GM12878 (cell line): ENCODE measurements at regions not wholly inside any gene's neighbourhood (a gene's known extent, or its start where the extent isn't known, plus 50 kb on each side); places are given as distances from the start of the nearest gene placed in this dataset.

Experiments
- ATAC-seq: fragments of 200-7000 bp; cut with Tn5 transposase; 3 replicates; pipeline ENCODE4 v1.9.1; 2020; ENCODE audit warnings: mild to moderate bottlenecking, moderate library complexity
- BruUV-seq: library from RNA; stranded (reverse); fragments of 400-500 nt; replicated peaks from 2 replicates; lab custom pipeline; 2021; lab: Mats Ljungman, UMichigan
- CTCF ChIA-PET: fragments of 300-600 bp; sonication (Branson Sonifier 250); formaldehyde crosslinking; extraction: SDS; loops from one replicate; lab custom pipeline; 2021; ENCODE audit warnings: inconsistent platforms; lab: Yijun Ruan, JAX
- POLR2A ChIA-PET: fragments of 350-600 bp; formaldehyde crosslinking; extraction: SDS; loops from one replicate; lab custom pipeline; 2021; ENCODE audit warnings: inconsistent platforms; lab: Charles Lee
- RAD21 ChIA-PET: fragments of 300-600 bp; sonication (Branson Sonifier 250); formaldehyde crosslinking; loops from one replicate; lab custom pipeline; 2023; ENCODE audit warnings: antibody characterized with exemption; ENCODE audit not compliant: unreplicated experiment; lab: Charles Lee
- SMC1A ChIA-PET: fragments of 300-600 bp; sonication (Branson Sonifier 250); formaldehyde crosslinking; loops from one replicate; lab custom pipeline; 2023; ENCODE audit not compliant: unreplicated experiment, uncharacterized antibody; lab: Charles Lee
- DNase-seq: peaks from one replicate; pipeline ENCODE4 v3.0.0-alpha.2; 2011; ENCODE audit warnings: low read depth, low spot score
- FAIRE-seq: peaks from 3 replicates; lab custom pipeline; 2011; peaks lifted over from hg19 to GRCh38; lab: Jason Lieb, UNC
- H2AFZ ChIP-seq: 2 replicates; pipeline ENCODE4 v1.6.0; 2011; ENCODE audit warnings: low read depth, low read length, control low read depth; ENCODE audit not compliant: control insufficient read depth
- H3K27ac ChIP-seq: 2 replicates; pipeline ENCODE4 v1.5.1; 2011; ENCODE audit warnings: control low read depth; ENCODE audit not compliant: control insufficient read depth, insufficient read depth
- H3K27me3 ChIP-seq, 2 experiments: replicated peaks in 1 of 2; 2 replicates each; pipeline versions ENCODE4 v1.6.0 to v1.6.1; 2011; ENCODE audit warnings: low read length in 1 of 2; ENCODE audit not compliant: control insufficient read depth in 2 of 2, insufficient read depth in 2 of 2
- H3K36me3 ChIP-seq, 2 experiments: 2 replicates each; pipeline ENCODE4 v1.5.1; 2011; ENCODE audit warnings: low read length in 1 of 2; ENCODE audit not compliant: control insufficient read depth in 2 of 2, insufficient read depth in 2 of 2
- H3K4me1 ChIP-seq: 2 replicates; pipeline ENCODE4 v1.6.1; 2011; ENCODE audit warnings: mild to moderate bottlenecking, low read length, moderate library complexity, mixed read lengths; ENCODE audit not compliant: control insufficient read depth, insufficient read depth
- H3K4me2 ChIP-seq: 2 replicates; pipeline ENCODE4 v1.6.0; 2011; ENCODE audit warnings: control low read depth; ENCODE audit not compliant: control insufficient read depth, insufficient read depth
- H3K4me3 ChIP-seq: fragments of 200-600 bp; sonication (generic); 2 replicates; pipeline ENCODE4 v1.5.1; 2016
- H3K79me2 ChIP-seq: 2 replicates; pipeline ENCODE4 v1.6.0; 2011; ENCODE audit warnings: low read length; ENCODE audit not compliant: control insufficient read depth, insufficient read depth
- H3K9ac ChIP-seq: 2 replicates; pipeline ENCODE4 v1.8.0; 2011; ENCODE audit warnings: low read length, control low read depth, mixed read lengths; ENCODE audit not compliant: control insufficient read depth, insufficient read depth
- H3K9me3 ChIP-seq: replicated peaks from 3 replicates; pipeline ENCODE4 v1.5.1; 2011; ENCODE audit warnings: mild to moderate bottlenecking, low read length; ENCODE audit not compliant: control insufficient read depth, insufficient read depth
- H4K20me1 ChIP-seq: 2 replicates; pipeline ENCODE4 v1.6.0; 2011; ENCODE audit not compliant: control insufficient read depth, insufficient read depth
- BRCA1 ChIP-seq: IDR thresholded peaks from 2 replicates; pipeline ENCODE4 v1.6.1; 2011; ENCODE audit warnings: low read depth, low read length, improper control_type of control experiment
- E2F4 ChIP-seq: IDR thresholded peaks from 2 replicates; pipeline ENCODE4 v1.6.1; 2012; ENCODE audit warnings: low read depth, low read length, improper control_type of control experiment
- EZH2 ChIP-seq: IDR thresholded peaks from 2 replicates; pipeline ENCODE4 v1.6.1; 2012; ENCODE audit warnings: low read depth, mild to moderate bottlenecking, control low read depth, inconsistent platforms, low read length, borderline replicate concordance; ENCODE audit not compliant: control insufficient read depth
- MXI1 ChIP-seq: fragments of 150-350 bp; IDR thresholded peaks from 2 replicates; pipeline ENCODE4 v1.6.1; 2011; ENCODE audit warnings: low read depth, mild to moderate bottlenecking, inconsistent platforms, low read length, improper control_type of control experiment
- NR2F1 ChIP-seq: fragments of 450-650 bp; conservative IDR thresholded peaks from 2 replicates; pipeline ENCODE4 v1.6.1; 2017; ENCODE audit warnings: mild to moderate bottlenecking
- PML ChIP-seq: IDR thresholded peaks from 2 replicates; pipeline ENCODE4 v1.6.1; 2012; ENCODE audit warnings: low read length, inconsistent platforms
- RFX5 ChIP-seq: IDR thresholded peaks from 2 replicates; pipeline ENCODE4 v1.6.1; 2011; ENCODE audit warnings: low read depth, low read length, improper control_type of control experiment
- SMARCA5 ChIP-seq: fragments of 450-650 bp; IDR thresholded peaks from 2 replicates; pipeline ENCODE4 v1.6.1; 2017; ENCODE audit warnings: mild to moderate bottlenecking
- SMC3 ChIP-seq: IDR thresholded peaks from 2 replicates; pipeline ENCODE4 v1.6.1; 2011; ENCODE audit warnings: low read length, improper control_type of control experiment, borderline replicate concordance
- TCF3 ChIP-seq: IDR thresholded peaks from 2 replicates; pipeline ENCODE4 v1.6.1; 2012; ENCODE audit warnings: low read depth, mild to moderate bottlenecking, low read length, borderline replicate concordance; ENCODE audit not compliant: insufficient read depth
- WRNIP1 ChIP-seq: IDR thresholded peaks from 2 replicates; pipeline ENCODE4 v1.6.1; 2011; ENCODE audit warnings: low read depth, low read length, improper control_type of control experiment, borderline replicate concordance
- WGBS: methylation state at CpG from one replicate; pipeline ENCODE4 v1.1.6; 2016; ENCODE audit warnings: low lambda C conversion rate; ENCODE audit not compliant: insufficient replicate concordance, insufficient coverage; ENCODE audit errors: missing lambda C conversion rate; 5-methylcytosine and 5-hydroxymethylcytosine counted together
- in situ Hi-C: fragments of 300-500 bp; cut with MboI; formaldehyde crosslinking; loops from 9 replicates; pipeline ENCODE4 v1.14.3; 2018; ENCODE audit warnings: mixed read lengths
- intact Hi-C: fragments of 100-400 bp; cut with micrococcal nuclease; formaldehyde crosslinking; loops from one replicate; pipeline ENCODE4 v1.14.2; 2022; ENCODE audit not compliant: unreplicated experiment

- Histone ChIP-seq H3K27me3 (no peaks in the 10 kb centered on the region), H3K79me2 (no peaks in the 10 kb centered on the region), H2AFZ (no peak overlapping the region), H3K4me3 (no peak overlapping the region), H3K4me2 (no peak overlapping the region), H3K9me3 (no peaks in the 10 kb centered on the region), H3K27ac (no peak overlapping the region), H3K36me3 (no peaks in the 10 kb centered on the region), H4K20me1 (no peaks in the 10 kb centered on the region), H3K9ac (no peak overlapping the region), H3K4me1 (no peaks in the 10 kb centered on the region)
- BruUV-seq, result no TSS peak
- ATAC-seq, result no peak
- intact Hi-C loops (no loop called here), in situ Hi-C loops (no loop called here)
- ChIA-PET SMC1A (no interaction called here), CTCF (no interaction called here), POLR2A (no interaction called here), RAD21 (no interaction called here)
- no peak for TF ChIP-seq MXI1
- TF ChIP-seq EZH2, result no peak
- TF ChIP-seq TCF3, result no peak
- no peak for TF ChIP-seq RFX5
- no peak for TF ChIP-seq BRCA1
- TF ChIP-seq PML, result no peak
- no peak for TF ChIP-seq E2F4
- TF ChIP-seq NR2F1, result no peak
- TF ChIP-seq WRNIP1, result no peak
- no peak for TF ChIP-seq SMC3
- TF ChIP-seq SMARCA5, result no peak
- WGBS, result 45% methylated on average over 1 of the region's 1 CpG
- no peak for FAIRE-seq
- no peak for DNase-seq
Measured at GRCh38 chr1:118404024-118404423, 219.0 kb upstream of the SPAG17 start.
